Esophagus muscularis mucosa (tissue), 4 donors: ENCODE measurements at regions not wholly inside any gene's neighbourhood (a gene's known extent, or its start where the extent isn't known, plus 50 kb on each side); places are given as distances from the start of the nearest gene placed in this dataset.

ENCODE experiments used
- EP300 ChIP-seq: sonication (generic); formaldehyde crosslinking; IDR thresholded peaks from one replicate; pipeline ENCODE4 v1.6.1; 2017; ENCODE audit warnings: antibody characterized with exemption
- POLR2A ChIP-seq: fragments of 450-650 bp; IDR thresholded peaks from one replicate; pipeline ENCODE4 v1.6.1; 2017; ENCODE audit warnings: antibody characterized with exemption, moderate library complexity, mild to moderate bottlenecking, low read depth
- TF ChIP-seq, protein P1 (sequence below), 3 experiments: fragments of 200-600 bp in 2 of 3; fragments of 450-650 bp in 1 of 3; sonication (generic) in 2 of 3; IDR thresholded peaks; one replicate each; pipeline ENCODE4 v1.5.1; 2017 to 2019; ENCODE audit warnings: antibody characterized with exemption in 3 of 3, mild to moderate bottlenecking in 2 of 3, moderate library complexity in 1 of 3

DNA sequence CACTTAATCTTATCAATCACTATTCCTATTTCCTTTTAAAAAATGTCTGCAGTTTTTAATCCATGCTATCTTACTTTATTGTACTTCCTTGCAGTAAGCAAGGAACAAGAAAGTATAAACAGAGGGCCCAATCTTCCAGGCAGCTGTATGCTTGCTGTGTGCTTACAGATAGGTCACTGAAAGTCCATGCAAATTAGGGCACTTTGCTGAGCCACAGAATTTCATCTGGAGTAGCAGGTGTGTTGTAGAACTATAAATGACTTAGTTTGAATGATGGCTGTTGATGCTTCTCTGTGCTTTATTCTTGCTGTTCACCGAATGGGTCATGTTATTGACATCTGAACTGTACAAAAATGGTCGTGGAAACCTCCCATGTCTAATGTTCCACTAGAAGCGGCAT is 154.6 kb downstream of the ATOH1 start:
- TF ChIP-seq, protein P1, sequence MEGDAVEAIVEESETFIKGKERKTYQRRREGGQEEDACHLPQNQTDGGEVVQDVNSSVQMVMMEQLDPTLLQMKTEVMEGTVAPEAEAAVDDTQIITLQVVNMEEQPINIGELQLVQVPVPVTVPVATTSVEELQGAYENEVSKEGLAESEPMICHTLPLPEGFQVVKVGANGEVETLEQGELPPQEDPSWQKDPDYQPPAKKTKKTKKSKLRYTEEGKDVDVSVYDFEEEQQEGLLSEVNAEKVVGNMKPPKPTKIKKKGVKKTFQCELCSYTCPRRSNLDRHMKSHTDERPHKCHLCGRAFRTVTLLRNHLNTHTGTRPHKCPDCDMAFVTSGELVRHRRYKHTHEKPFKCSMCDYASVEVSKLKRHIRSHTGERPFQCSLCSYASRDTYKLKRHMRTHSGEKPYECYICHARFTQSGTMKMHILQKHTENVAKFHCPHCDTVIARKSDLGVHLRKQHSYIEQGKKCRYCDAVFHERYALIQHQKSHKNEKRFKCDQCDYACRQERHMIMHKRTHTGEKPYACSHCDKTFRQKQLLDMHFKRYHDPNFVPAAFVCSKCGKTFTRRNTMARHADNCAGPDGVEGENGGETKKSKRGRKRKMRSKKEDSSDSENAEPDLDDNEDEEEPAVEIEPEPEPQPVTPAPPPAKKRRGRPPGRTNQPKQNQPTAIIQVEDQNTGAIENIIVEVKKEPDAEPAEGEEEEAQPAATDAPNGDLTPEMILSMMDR (IDR thresholded peaks at IDR 0.05), result no peak
- TF ChIP-seq POLR2A, result no peak
- no peak for TF ChIP-seq EP300
